ENCODE measurements at regions not wholly inside any gene's neighbourhood (a gene's known extent, or its start where the extent isn't known, plus 50 kb on each side); places are given as distances from the start of the nearest gene placed in this dataset.

DNA sequence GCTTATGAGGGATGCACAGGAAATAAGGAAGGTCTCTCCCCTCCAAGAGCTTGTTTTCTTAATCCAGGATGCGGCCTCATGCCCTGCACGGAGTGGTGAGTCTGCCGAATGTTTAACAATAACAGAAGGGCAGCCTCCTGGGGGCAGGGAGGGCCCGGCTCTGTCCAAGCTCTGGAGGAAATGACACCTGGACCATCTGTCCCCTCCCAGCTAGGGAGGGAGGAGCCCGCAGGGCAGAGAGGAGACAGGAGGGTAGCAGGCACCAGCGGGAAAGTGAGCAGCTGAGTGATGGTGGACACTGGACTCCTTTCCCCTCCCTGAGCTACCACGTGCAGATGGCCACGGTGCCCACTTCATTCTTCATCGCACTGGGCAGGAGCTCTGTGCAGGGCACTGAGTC lies 398.2 kb upstream of the MYT1L start:
- ChIA-PET CTCF (no interaction called here), POLR2A (no interaction called here), RAD21 (ENCODE audit: low non-redundant PET in 1 of 2, low total read pairs in 2 of 2, uncharacterized antibody in 2 of 2, unreplicated experiment in 2 of 2) (no interaction called here)
- Histone ChIP-seq H3K9ac (ENCODE audit: low read length) (no peak overlapping the region), H3K4me2 (ENCODE audit: low read length) (no peak overlapping the region), H3K79me2 (ENCODE audit: insufficient read depth, low read length) (no peaks in the 10 kb centered on the region), H3K9me3 (ENCODE audit: control insufficient read depth in 1 of 2, insufficient read depth in 1 of 2, low read depth in 1 of 2, low read length in 2 of 2) (no peaks in the 10 kb centered on the region), H4K20me1 (ENCODE audit: insufficient read depth) (no peaks in the 10 kb centered on the region), H3K27ac (ENCODE audit: low read depth, low read length) (no peak overlapping the region), H3K4me3 (replicated peaks in 1 of 2; ENCODE audit: low read depth in 1 of 2, low read length in 2 of 2) (no peak overlapping the region), H3K4me1 (ENCODE audit: control insufficient read depth in 1 of 2, insufficient read depth in 2 of 2, low read length in 2 of 2) (no peaks in the 10 kb centered on the region), H3K36me3 (ENCODE audit: control insufficient read depth in 1 of 2, insufficient read depth in 2 of 2, low read length in 2 of 2) (no peaks in the 10 kb centered on the region), H3K27me3 (ENCODE audit: insufficient read depth, low read length) (peaks cover 5% of the 10 kb centered on the region; the same call in 1 of the 2 replicates), H3K9me2 (ENCODE audit: insufficient read depth) (no peaks in the 10 kb centered on the region), H2AFZ (ENCODE audit: low read depth, low read length, poor library complexity, severe bottlenecking) (no peak overlapping the region)
- ATAC-seq: no peak
- TF ChIP-seq, protein P1, sequence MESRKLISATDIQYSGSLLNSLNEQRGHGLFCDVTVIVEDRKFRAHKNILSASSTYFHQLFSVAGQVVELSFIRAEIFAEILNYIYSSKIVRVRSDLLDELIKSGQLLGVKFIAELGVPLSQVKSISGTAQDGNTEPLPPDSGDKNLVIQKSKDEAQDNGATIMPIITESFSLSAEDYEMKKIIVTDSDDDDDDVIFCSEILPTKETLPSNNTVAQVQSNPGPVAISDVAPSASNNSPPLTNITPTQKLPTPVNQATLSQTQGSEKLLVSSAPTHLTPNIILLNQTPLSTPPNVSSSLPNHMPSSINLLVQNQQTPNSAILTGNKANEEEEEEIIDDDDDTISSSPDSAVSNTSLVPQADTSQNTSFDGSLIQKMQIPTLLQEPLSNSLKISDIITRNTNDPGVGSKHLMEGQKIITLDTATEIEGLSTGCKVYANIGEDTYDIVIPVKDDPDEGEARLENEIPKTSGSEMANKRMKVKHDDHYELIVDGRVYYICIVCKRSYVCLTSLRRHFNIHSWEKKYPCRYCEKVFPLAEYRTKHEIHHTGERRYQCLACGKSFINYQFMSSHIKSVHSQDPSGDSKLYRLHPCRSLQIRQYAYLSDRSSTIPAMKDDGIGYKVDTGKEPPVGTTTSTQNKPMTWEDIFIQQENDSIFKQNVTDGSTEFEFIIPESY (IDR thresholded peaks at IDR 0.05; ENCODE audit: extremely low read depth, insufficient replicate concordance, low read length): no peak
- TF ChIP-seq TCF7L2 (IDR thresholded peaks at IDR 0.05; ENCODE audit: borderline replicate concordance, extremely low read depth, insufficient read depth, insufficient read length) (no peak), JUND (IDR thresholded peaks at IDR 0.05) (no peak), POLR2A (IDR thresholded peaks at IDR 0.05; ENCODE audit: borderline replicate concordance, extremely low read depth, insufficient read depth, insufficient read length) (no peak), SRF (IDR thresholded peaks at IDR 0.05; ENCODE audit: low read depth) (no peak), CEBPB (IDR thresholded peaks at IDR 0.05; ENCODE audit: low read depth) (no peak), POLR2AphosphoS5 (IDR thresholded peaks at IDR 0.05; ENCODE audit: low read depth, low read length) (no peak), SP1 (IDR thresholded peaks at IDR 0.05; ENCODE audit: low read depth) (no peak), FOSL1 (IDR thresholded peaks at IDR 0.05; ENCODE audit: low read depth) (no peak), CBX3 (IDR thresholded peaks at IDR 0.05; ENCODE audit: low read depth) (no peak), YY1 (IDR thresholded peaks at IDR 0.05; ENCODE audit: extremely low read depth, insufficient replicate concordance, low read depth, low read length) (no peak), ELF1 (IDR thresholded peaks at IDR 0.05; ENCODE audit: borderline replicate concordance, low read depth) (no peak), EZH2phosphoT487 (IDR thresholded peaks at IDR 0.05; ENCODE audit: borderline replicate concordance) (no peak), ZFX (IDR thresholded peaks at IDR 0.05) (no peak), ZNF274 (IDR thresholded peaks at IDR 0.05; ENCODE audit: low read depth, low read length) (no peak), EZH2 (IDR thresholded peaks at IDR 0.05) (no peak), RAD21 (IDR thresholded peaks at IDR 0.05; ENCODE audit: low read depth) (no peak)
- TF ChIP-seq, protein P2, sequence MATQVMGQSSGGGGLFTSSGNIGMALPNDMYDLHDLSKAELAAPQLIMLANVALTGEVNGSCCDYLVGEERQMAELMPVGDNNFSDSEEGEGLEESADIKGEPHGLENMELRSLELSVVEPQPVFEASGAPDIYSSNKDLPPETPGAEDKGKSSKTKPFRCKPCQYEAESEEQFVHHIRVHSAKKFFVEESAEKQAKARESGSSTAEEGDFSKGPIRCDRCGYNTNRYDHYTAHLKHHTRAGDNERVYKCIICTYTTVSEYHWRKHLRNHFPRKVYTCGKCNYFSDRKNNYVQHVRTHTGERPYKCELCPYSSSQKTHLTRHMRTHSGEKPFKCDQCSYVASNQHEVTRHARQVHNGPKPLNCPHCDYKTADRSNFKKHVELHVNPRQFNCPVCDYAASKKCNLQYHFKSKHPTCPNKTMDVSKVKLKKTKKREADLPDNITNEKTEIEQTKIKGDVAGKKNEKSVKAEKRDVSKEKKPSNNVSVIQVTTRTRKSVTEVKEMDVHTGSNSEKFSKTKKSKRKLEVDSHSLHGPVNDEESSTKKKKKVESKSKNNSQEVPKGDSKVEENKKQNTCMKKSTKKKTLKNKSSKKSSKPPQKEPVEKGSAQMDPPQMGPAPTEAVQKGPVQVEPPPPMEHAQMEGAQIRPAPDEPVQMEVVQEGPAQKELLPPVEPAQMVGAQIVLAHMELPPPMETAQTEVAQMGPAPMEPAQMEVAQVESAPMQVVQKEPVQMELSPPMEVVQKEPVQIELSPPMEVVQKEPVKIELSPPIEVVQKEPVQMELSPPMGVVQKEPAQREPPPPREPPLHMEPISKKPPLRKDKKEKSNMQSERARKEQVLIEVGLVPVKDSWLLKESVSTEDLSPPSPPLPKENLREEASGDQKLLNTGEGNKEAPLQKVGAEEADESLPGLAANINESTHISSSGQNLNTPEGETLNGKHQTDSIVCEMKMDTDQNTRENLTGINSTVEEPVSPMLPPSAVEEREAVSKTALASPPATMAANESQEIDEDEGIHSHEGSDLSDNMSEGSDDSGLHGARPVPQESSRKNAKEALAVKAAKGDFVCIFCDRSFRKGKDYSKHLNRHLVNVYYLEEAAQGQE (IDR thresholded peaks at IDR 0.05; ENCODE audit: low read depth): no peak
- TF ChIP-seq, protein P3, sequence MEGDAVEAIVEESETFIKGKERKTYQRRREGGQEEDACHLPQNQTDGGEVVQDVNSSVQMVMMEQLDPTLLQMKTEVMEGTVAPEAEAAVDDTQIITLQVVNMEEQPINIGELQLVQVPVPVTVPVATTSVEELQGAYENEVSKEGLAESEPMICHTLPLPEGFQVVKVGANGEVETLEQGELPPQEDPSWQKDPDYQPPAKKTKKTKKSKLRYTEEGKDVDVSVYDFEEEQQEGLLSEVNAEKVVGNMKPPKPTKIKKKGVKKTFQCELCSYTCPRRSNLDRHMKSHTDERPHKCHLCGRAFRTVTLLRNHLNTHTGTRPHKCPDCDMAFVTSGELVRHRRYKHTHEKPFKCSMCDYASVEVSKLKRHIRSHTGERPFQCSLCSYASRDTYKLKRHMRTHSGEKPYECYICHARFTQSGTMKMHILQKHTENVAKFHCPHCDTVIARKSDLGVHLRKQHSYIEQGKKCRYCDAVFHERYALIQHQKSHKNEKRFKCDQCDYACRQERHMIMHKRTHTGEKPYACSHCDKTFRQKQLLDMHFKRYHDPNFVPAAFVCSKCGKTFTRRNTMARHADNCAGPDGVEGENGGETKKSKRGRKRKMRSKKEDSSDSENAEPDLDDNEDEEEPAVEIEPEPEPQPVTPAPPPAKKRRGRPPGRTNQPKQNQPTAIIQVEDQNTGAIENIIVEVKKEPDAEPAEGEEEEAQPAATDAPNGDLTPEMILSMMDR (IDR thresholded peaks at IDR 0.05 in 2 of 3, conservative IDR thresholded peaks at IDR 0.05 in 1 of 3; ENCODE audit: borderline replicate concordance in 1 of 3, insufficient read depth in 1 of 3, low read depth in 2 of 3, low read length in 2 of 3): no peak
- TF ChIP-seq, protein P4, sequence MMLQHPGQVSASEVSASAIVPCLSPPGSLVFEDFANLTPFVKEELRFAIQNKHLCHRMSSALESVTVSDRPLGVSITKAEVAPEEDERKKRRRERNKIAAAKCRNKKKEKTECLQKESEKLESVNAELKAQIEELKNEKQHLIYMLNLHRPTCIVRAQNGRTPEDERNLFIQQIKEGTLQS (IDR thresholded peaks at IDR 0.05): no peak
- no peak for DNase-seq (ENCODE audit: low read depth, low spot score)
- no TSS peak for BruUV-seq (replicated peaks)
- intact Hi-C loops (cut with micrococcal nuclease): no loop called here

Data from HCT116 (cell line).